ENCODE measurements at regions not wholly inside any gene's neighbourhood (a gene's known extent, or its start where the extent isn't known, plus 50 kb on each side); places are given as distances from the start of the nearest gene placed in this dataset.

DNA sequence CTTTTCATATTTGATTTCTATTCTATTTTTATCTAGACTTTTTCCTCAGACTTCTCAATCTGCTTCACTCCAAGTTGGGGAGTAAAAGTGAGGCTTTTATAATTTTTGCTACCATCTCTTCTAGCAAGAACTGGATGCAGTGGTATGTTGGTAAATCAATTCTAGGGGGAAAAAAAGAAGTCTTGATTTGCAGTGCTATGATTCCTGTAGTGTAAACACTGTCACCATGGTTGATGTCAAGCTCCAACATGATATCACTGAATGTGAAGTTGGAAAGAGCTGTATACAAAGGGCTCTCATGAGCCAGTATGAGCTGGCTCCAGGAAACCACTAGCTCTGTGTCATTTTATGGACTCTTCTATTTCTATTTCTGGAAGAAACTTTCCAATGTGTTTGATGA lies 439.2 kb downstream of the NTRK2 start:
- TF ChIP-seq, protein P1, sequence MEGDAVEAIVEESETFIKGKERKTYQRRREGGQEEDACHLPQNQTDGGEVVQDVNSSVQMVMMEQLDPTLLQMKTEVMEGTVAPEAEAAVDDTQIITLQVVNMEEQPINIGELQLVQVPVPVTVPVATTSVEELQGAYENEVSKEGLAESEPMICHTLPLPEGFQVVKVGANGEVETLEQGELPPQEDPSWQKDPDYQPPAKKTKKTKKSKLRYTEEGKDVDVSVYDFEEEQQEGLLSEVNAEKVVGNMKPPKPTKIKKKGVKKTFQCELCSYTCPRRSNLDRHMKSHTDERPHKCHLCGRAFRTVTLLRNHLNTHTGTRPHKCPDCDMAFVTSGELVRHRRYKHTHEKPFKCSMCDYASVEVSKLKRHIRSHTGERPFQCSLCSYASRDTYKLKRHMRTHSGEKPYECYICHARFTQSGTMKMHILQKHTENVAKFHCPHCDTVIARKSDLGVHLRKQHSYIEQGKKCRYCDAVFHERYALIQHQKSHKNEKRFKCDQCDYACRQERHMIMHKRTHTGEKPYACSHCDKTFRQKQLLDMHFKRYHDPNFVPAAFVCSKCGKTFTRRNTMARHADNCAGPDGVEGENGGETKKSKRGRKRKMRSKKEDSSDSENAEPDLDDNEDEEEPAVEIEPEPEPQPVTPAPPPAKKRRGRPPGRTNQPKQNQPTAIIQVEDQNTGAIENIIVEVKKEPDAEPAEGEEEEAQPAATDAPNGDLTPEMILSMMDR (optimal IDR thresholded peaks at IDR 0.05 in 1 of 3, IDR thresholded peaks at IDR 0.05 in 1 of 3, conservative IDR thresholded peaks at IDR 0.05 in 1 of 3; ENCODE audit: extremely low read depth in 1 of 3, insufficient read depth in 2 of 3, low read length in 3 of 3) = no peak
- no peak for TF ChIP-seq EZH2 (IDR thresholded peaks at IDR 0.05; ENCODE audit: low read length)
